ENCODE measurements at regions not wholly inside any gene's neighbourhood (a gene's known extent, or its start where the extent isn't known, plus 50 kb on each side); places are given as distances from the start of the nearest gene placed in this dataset.

- no peak for TF ChIP-seq CTCF (IDR thresholded peaks at IDR 0.05; ENCODE audit: borderline replicate concordance, extremely low read depth, insufficient read depth)
- H3K27ac ChIP-seq (ENCODE audit: low read depth in 2 of 2, low read length in 2 of 2): no peak overlapping the region
- intact Hi-C loops (cut with DNase I): no loop called here
- FAIRE-seq (no peak), DNase-seq (no peak)
- H3K27me3 ChIP-seq (ENCODE audit: control insufficient read depth, insufficient read depth, low read length): no peaks in the 10 kb centered on the region
- no peak overlapping the region for H3K9ac ChIP-seq (ENCODE audit: low read length in 3 of 3)
- no peaks in the 10 kb centered on the region for H3K9me3 ChIP-seq (ENCODE audit: control insufficient read depth in 2 of 3, insufficient read depth in 1 of 3, low read length in 3 of 3)
- H3K36me3 ChIP-seq (ENCODE audit: control insufficient read depth in 2 of 3, insufficient read depth in 3 of 3, low read length in 3 of 3): no peaks in the 10 kb centered on the region
- H3K4me1 ChIP-seq (ENCODE audit: control insufficient read depth in 2 of 3, insufficient read depth in 2 of 3, low read depth in 1 of 3, low read length in 3 of 3): no peaks in the 10 kb centered on the region
- no peak overlapping the region for H3K4me3 ChIP-seq (ENCODE audit: low read length in 3 of 3)
Measured at GRCh38 chr4:60544981-60545380, 655.1 kb upstream of the ADGRL3 start.

GRCh38 chr4:60562334-60562733 is 637.8 kb upstream of the ADGRL3 start:
- no peaks in the 10 kb centered on the region for H3K36me3 ChIP-seq (ENCODE audit: control insufficient read depth in 2 of 3, insufficient read depth in 3 of 3, low read length in 3 of 3)
- no peak overlapping the region for H3K9ac ChIP-seq (ENCODE audit: low read length in 3 of 3)
- FAIRE-seq (no peak), DNase-seq (no peak)
- H3K4me3 ChIP-seq (ENCODE audit: low read length in 3 of 3): no peak overlapping the region
- TF ChIP-seq CTCF (IDR thresholded peaks at IDR 0.05; ENCODE audit: borderline replicate concordance, extremely low read depth, insufficient read depth): no peak
- no peaks in the 10 kb centered on the region for H3K9me3 ChIP-seq (ENCODE audit: control insufficient read depth in 2 of 3, insufficient read depth in 1 of 3, low read length in 3 of 3)
- no peaks in the 10 kb centered on the region for H3K27me3 ChIP-seq (ENCODE audit: control insufficient read depth, insufficient read depth, low read length)
- intact Hi-C loops (cut with DNase I): no loop called here
- no peaks in the 10 kb centered on the region for H3K4me1 ChIP-seq (ENCODE audit: control insufficient read depth in 2 of 3, insufficient read depth in 2 of 3, low read depth in 1 of 3, low read length in 3 of 3)
- H3K27ac ChIP-seq (ENCODE audit: low read depth in 2 of 2, low read length in 2 of 2): no peak overlapping the region

DNA sequence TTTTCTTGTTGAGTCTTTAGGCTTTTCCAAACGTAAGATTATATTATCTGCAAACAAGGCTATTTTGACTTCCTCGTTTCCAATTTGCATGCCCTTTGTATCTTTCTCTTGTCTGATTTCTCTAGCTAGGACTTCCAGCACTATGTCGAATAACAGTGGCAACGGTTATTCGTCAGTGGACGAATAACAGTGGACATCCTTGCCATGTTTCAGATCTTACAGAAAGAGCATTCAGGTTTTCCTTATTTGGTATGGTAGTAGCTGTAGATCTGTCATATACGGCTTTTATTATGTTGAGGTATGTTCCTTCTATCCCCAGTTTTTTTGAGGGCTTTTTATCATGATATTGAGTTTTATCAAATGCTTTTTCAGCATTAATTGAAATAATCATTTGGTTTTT is 634.6 kb upstream of the ADGRL3 start:
- no peak overlapping the region for H3K9ac ChIP-seq (ENCODE audit: low read length in 3 of 3)
- no peak for DNase-seq
- H3K9me3 ChIP-seq (ENCODE audit: control insufficient read depth in 2 of 3, insufficient read depth in 1 of 3, low read length in 3 of 3): no peaks in the 10 kb centered on the region
- H3K36me3 ChIP-seq (ENCODE audit: control insufficient read depth in 2 of 3, insufficient read depth in 3 of 3, low read length in 3 of 3): no peaks in the 10 kb centered on the region
- H3K27ac ChIP-seq (ENCODE audit: low read depth in 2 of 2, low read length in 2 of 2): no peak overlapping the region
- intact Hi-C loops (cut with DNase I): no loop called here
- TF ChIP-seq CTCF (IDR thresholded peaks at IDR 0.05; ENCODE audit: borderline replicate concordance, extremely low read depth, insufficient read depth): no peak
- no peaks in the 10 kb centered on the region for H3K27me3 ChIP-seq (ENCODE audit: control insufficient read depth, insufficient read depth, low read length)
- no peaks in the 10 kb centered on the region for H3K4me1 ChIP-seq (ENCODE audit: control insufficient read depth in 2 of 3, insufficient read depth in 2 of 3, low read depth in 1 of 3, low read length in 3 of 3)
- no peak overlapping the region for H3K4me3 ChIP-seq (ENCODE audit: low read length in 3 of 3)
- no peak for FAIRE-seq

- no peak overlapping the region for H3K4me3 ChIP-seq (ENCODE audit: low read length in 3 of 3)
- no peaks in the 10 kb centered on the region for H3K36me3 ChIP-seq (ENCODE audit: control insufficient read depth in 2 of 3, insufficient read depth in 3 of 3, low read length in 3 of 3)
- H3K27ac ChIP-seq (ENCODE audit: low read depth in 2 of 2, low read length in 2 of 2): no peak overlapping the region
- H3K9ac ChIP-seq (ENCODE audit: low read length in 3 of 3): no peak overlapping the region
- no peaks in the 10 kb centered on the region for H3K4me1 ChIP-seq (ENCODE audit: control insufficient read depth in 2 of 3, insufficient read depth in 2 of 3, low read depth in 1 of 3, low read length in 3 of 3)
- DNase-seq (no peak), FAIRE-seq (no peak)
- H3K9me3 ChIP-seq (ENCODE audit: control insufficient read depth in 2 of 3, insufficient read depth in 1 of 3, low read length in 3 of 3): no peaks in the 10 kb centered on the region
- TF ChIP-seq CTCF (IDR thresholded peaks at IDR 0.05; ENCODE audit: borderline replicate concordance, extremely low read depth, insufficient read depth): no peak
- intact Hi-C loops (cut with DNase I): no loop called here
- no peaks in the 10 kb centered on the region for H3K27me3 ChIP-seq (ENCODE audit: control insufficient read depth, insufficient read depth, low read length)
Measured at GRCh38 chr4:60575336-60575735, 624.8 kb upstream of the ADGRL3 start.
